ENCODE measurements at regions not wholly inside any gene's neighbourhood (a gene's known extent, or its start where the extent isn't known, plus 50 kb on each side); places are given as distances from the start of the nearest gene placed in this dataset.

DNA sequence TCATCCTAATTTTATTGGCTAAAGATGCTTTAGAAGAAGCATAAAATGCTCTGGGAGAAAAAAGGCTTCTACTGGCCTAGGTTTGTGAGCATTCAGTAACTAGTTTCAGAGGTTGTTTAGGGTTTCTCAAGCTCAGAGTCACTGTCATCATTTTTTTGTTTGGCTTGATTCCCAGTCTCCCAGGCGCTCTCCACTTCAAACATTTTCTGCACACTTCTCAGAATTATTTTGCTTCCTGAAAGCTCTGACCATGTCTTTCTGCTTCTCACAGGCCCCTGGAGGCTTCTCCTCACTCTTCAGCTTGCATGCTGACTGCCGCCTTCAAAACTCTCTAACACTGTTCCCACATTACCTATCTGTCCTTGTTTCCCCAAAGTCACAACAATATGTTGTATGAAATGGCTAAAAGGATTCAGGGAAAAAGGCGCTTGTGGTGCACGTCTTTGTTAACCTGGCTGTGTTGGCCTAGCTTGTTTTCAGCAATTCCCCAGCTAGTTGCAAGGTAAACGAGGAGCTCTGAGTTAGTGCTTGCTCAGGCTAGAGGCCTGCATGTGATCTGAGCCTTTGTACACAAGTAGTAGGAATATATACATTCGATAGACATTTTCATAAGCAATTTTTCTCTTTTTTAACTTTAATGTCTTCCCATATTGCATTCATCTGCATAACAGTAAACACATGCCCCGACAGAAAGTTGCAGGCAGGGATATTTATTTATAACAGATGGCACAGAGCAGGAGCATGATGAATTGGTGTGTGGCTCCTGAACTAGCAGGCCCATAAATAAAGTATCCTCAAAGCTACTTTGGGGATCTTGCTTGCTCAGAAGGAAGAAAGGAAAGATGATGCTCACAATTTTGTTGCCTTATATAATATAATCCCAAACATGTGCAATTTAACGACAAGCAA lies 129.2 kb upstream of the DPH6 start:
- no peak for TF ChIP-seq CTCF (IDR thresholded peaks at IDR 0.05; ENCODE audit: unreplicated experiment)
- CTCF ChIA-PET = interaction anchor here (1.1 kb wide), 1 partner anchor 76 kb away, joined by 5 read pairs; no protein-coding TSS in a partner anchor
- Mint-ChIP-seq H3K4me1 (ENCODE audit: insufficient read depth, unreplicated experiment) (peaks cover 6% of the 10 kb centered on the region), H3K36me3 (ENCODE audit: insufficient read depth, unreplicated experiment) (peaks cover 6% of the 10 kb centered on the region), H3K27me3 (ENCODE audit: insufficient read depth, unreplicated experiment) (no peaks in the 10 kb centered on the region), H3K9me3 (ENCODE audit: unreplicated experiment) (no peaks in the 10 kb centered on the region), H3K27ac (ENCODE audit: low read depth, unreplicated experiment) (peak overlapping the region; percentile 10), H3K4me3 (ENCODE audit: unreplicated experiment) (no peak overlapping the region)
- DNase-seq (ENCODE audit: unreplicated experiment) = no peak
- intact Hi-C loops (cut with micrococcal nuclease) = no loop called here
- no TSS peak for BruUV-seq (replicated peaks)
- POLR2A ChIA-PET = interaction anchor here (0.6 to 1.1 kb wide), 2 partner anchors 22 to 157 kb away, joined by 3 read pairs; no protein-coding TSS in a partner anchor

DNA sequence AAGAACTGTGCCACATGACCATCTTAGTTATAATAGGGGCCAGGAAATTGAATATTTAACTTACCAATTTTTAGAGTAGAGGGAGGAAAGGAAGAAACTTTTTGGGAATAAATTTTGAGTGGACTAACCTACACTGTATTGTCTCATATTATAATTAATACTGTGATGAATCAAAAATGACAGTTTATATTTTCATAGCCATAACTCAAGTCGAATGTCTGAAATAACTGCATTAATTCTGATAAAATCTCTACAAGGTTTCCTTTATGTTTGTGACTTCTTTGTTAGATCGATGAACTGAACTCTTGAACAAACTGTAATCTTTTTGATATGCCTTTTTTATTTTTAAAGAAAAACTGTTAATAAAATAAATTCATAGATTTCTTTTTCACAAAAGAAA lies 132.8 kb upstream of the DPH6 start:
- CTCF ChIA-PET = interaction anchor here (0.6 kb wide), 1 partner anchor 73 kb away, joined by 4 read pairs; no protein-coding TSS in a partner anchor
- POLR2A ChIA-PET = interaction anchor here (0.9 kb wide), 1 partner anchor 132 kb away, joined by 3 read pairs; no protein-coding TSS in a partner anchor
- TF ChIP-seq CTCF (IDR thresholded peaks at IDR 0.05; ENCODE audit: unreplicated experiment) = no peak
- no peak overlapping the region for H3K4me3 Mint-ChIP-seq (ENCODE audit: unreplicated experiment)
- no peaks in the 10 kb centered on the region for H3K36me3 Mint-ChIP-seq (ENCODE audit: insufficient read depth, unreplicated experiment)
- H3K27me3 Mint-ChIP-seq (ENCODE audit: insufficient read depth, unreplicated experiment) = no peaks in the 10 kb centered on the region
- intact Hi-C loops (cut with micrococcal nuclease) = no loop called here
- no TSS peak for BruUV-seq (replicated peaks)
- H3K4me1 Mint-ChIP-seq (ENCODE audit: insufficient read depth, unreplicated experiment) = peaks cover 12% of the 10 kb centered on the region
- DNase-seq (ENCODE audit: unreplicated experiment) = no peak
- H3K27ac Mint-ChIP-seq (ENCODE audit: low read depth, unreplicated experiment) = no peak overlapping the region
- H3K9me3 Mint-ChIP-seq (ENCODE audit: unreplicated experiment) = no peaks in the 10 kb centered on the region

DNA sequence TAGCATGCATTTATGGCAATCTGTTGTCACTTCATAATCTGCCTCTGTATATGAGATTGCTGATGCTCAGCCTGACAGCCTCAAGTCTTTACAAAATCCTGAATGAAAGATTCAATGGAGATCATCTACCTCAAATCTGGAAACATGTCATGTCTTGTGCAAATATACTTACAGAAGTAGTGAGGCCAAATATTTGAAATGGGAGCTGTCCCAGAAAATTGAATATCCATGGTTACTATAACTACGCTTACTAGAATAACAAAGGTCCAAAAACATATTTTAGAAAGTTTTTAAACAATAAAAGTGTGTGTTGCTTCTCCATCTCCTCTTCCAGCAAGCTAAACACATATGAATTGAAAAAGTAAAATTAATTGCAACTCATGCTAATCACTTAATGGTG lies 133.2 kb upstream of the DPH6 start:
- no peak for DNase-seq (ENCODE audit: unreplicated experiment)
- Mint-ChIP-seq H3K4me1 (ENCODE audit: insufficient read depth, unreplicated experiment) (peaks cover 12% of the 10 kb centered on the region), H3K27me3 (ENCODE audit: insufficient read depth, unreplicated experiment) (no peaks in the 10 kb centered on the region), H3K9me3 (ENCODE audit: unreplicated experiment) (no peaks in the 10 kb centered on the region), H3K4me3 (ENCODE audit: unreplicated experiment) (no peak overlapping the region), H3K27ac (ENCODE audit: low read depth, unreplicated experiment) (no peak overlapping the region), H3K36me3 (ENCODE audit: insufficient read depth, unreplicated experiment) (no peaks in the 10 kb centered on the region)
- ChIA-PET CTCF (interaction anchor here (0.6 kb wide), 2 partner anchors 72 to 868 kb away, joined by 3 to 4 read pairs; no protein-coding TSS in a partner anchor), POLR2A (interaction anchor here (1.4 kb wide), 1 partner anchor 9 kb away, joined by 4 read pairs; no protein-coding TSS in a partner anchor)
- BruUV-seq (replicated peaks) = no TSS peak
- no peak for TF ChIP-seq CTCF (IDR thresholded peaks at IDR 0.05; ENCODE audit: unreplicated experiment)
- intact Hi-C loops (cut with micrococcal nuclease) = no loop called here

DNA sequence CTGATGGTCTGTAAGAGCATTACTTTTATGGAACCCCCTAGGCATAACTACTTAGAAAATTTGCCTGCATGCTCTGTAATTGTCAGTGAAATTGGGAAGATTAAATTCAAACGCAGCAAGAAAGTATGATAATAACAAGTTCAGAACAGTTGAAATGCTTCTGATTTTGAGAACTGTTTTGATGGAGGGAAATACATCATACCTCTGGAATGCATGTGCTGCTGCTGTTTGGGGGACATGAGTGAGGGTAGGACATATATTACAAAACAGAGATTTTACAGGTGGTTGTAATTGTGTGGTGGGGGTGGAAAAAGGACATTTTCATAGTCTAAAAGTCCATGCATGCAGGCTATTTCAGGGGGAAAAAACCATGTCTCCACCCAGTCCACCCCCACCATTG lies 135.0 kb upstream of the DPH6 start:
- BruUV-seq (replicated peaks) = no TSS peak
- POLR2A ChIA-PET = no interaction called here

More for the DNA sequence above, 135.0 kb upstream of the DPH6 start:
- Mint-ChIP-seq H3K4me1 (ENCODE audit: insufficient read depth, unreplicated experiment) (peaks cover 6% of the 10 kb centered on the region), H3K36me3 (ENCODE audit: insufficient read depth, unreplicated experiment) (no peaks in the 10 kb centered on the region), H3K9me3 (ENCODE audit: unreplicated experiment) (no peaks in the 10 kb centered on the region), H3K27ac (ENCODE audit: low read depth, unreplicated experiment) (no peak overlapping the region), H3K27me3 (ENCODE audit: insufficient read depth, unreplicated experiment) (no peaks in the 10 kb centered on the region), H3K4me3 (ENCODE audit: unreplicated experiment) (no peak overlapping the region)
- intact Hi-C loops (cut with micrococcal nuclease) = no loop called here
- no peak for TF ChIP-seq CTCF (IDR thresholded peaks at IDR 0.05; ENCODE audit: unreplicated experiment)
- no peak for DNase-seq (ENCODE audit: unreplicated experiment)
- CTCF ChIA-PET = no interaction called here

All from MCF 10A (cell line).